ENCODE measurements at regions not wholly inside any gene's neighbourhood (a gene's known extent, or its start where the extent isn't known, plus 50 kb on each side); places are given as distances from the start of the nearest gene placed in this dataset.

GRCh38 chr6:165844232-165844631 is 181.2 kb upstream of the PDE10A start:
- TF ChIP-seq, protein P1, sequence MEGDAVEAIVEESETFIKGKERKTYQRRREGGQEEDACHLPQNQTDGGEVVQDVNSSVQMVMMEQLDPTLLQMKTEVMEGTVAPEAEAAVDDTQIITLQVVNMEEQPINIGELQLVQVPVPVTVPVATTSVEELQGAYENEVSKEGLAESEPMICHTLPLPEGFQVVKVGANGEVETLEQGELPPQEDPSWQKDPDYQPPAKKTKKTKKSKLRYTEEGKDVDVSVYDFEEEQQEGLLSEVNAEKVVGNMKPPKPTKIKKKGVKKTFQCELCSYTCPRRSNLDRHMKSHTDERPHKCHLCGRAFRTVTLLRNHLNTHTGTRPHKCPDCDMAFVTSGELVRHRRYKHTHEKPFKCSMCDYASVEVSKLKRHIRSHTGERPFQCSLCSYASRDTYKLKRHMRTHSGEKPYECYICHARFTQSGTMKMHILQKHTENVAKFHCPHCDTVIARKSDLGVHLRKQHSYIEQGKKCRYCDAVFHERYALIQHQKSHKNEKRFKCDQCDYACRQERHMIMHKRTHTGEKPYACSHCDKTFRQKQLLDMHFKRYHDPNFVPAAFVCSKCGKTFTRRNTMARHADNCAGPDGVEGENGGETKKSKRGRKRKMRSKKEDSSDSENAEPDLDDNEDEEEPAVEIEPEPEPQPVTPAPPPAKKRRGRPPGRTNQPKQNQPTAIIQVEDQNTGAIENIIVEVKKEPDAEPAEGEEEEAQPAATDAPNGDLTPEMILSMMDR (IDR thresholded peaks at IDR 0.05): no peak
- TF ChIP-seq POLR2AphosphoS5 (IDR thresholded peaks at IDR 0.05; ENCODE audit: low read depth, low read length) (no peak), REST (IDR thresholded peaks at IDR 0.05; ENCODE audit: insufficient read depth in 1 of 2, low read depth in 2 of 2, low read length in 1 of 2) (no peak), TCF7L2 (IDR thresholded peaks at IDR 0.05; ENCODE audit: low read depth, low read length) (no peak), SIN3A (IDR thresholded peaks at IDR 0.05; ENCODE audit: borderline replicate concordance, insufficient read depth, low read depth, low read length) (no peak)

All from Panc1 (cell line).